K562 (cell line): ENCODE measurements at regions not wholly inside any gene's neighbourhood (a gene's known extent, or its start where the extent isn't known, plus 50 kb on each side); places are given as distances from the start of the nearest gene placed in this dataset.

Source experiments
- BMI1 ChIP-seq: fragments of 150-350 bp; IDR thresholded peaks from 2 replicates; pipeline ENCODE4 v1.6.1; 2014; ENCODE audit warnings: low read length
- DDX20 ChIP-seq: fragments of 450-650 bp; IDR thresholded peaks from 2 replicates; pipeline ENCODE4 v1.6.1; 2016; ENCODE audit warnings: missing genetic modification characterization, low read depth, mild to moderate bottlenecking, missing compliant biosample characterization, moderate library complexity
- DPF2 ChIP-seq: fragments of 450-650 bp; IDR thresholded peaks from 2 replicates; pipeline ENCODE4 v1.6.1; 2016
- SIN3B ChIP-seq: fragments of 450-650 bp; IDR thresholded peaks from 2 replicates; pipeline ENCODE4 v1.6.1; 2017; ENCODE audit warnings: low read depth, mild to moderate bottlenecking, moderate library complexity
- STAT5A ChIP-seq: IDR thresholded peaks from 2 replicates; pipeline ENCODE4 v1.6.1; 2012; ENCODE audit warnings: low read length, inconsistent platforms, borderline replicate concordance
- THAP7 ChIP-seq: fragments of 250-450 bp; sonication (Bioruptor Pico); IDR thresholded peaks from 2 replicates; pipeline ENCODE4 v1.5.0; 2021
- TRIM28 ChIP-seq: fragments of 450-650 bp; IDR thresholded peaks from 2 replicates; pipeline ENCODE4 v1.6.1; 2017
- TF ChIP-seq, protein P1 (sequence below): sonication (generic); formaldehyde crosslinking; IDR thresholded peaks from 2 replicates; pipeline ENCODE4 v1.8.0; 2023; ENCODE audit warnings: mild to moderate bottlenecking, missing genetic modification reagents
- TF ChIP-seq, protein P2 (sequence below): IDR thresholded peaks from 2 replicates; pipeline ENCODE4 v1.6.1; 2016; ENCODE audit warnings: missing genetic modification characterization, missing compliant biosample characterization

DNA sequence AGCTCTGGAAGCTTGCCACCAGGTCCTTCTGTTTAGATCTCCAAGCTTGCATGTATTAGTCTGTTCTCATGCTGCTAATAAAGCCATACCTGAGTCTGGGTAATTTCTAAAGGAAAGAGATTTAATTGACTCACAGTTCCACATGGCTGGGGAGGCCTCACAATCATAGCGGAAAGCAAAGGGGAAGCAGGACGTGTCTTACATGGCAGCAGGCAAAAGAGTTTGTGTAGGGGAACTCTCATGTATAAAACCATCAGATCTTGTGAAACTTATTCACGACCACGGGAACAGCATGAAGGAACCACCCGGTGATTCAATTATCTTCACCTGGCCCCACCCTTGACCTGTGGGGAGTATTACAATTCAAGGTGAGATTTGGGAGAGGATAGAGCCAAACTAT lies 147.0 kb upstream of the PROK2 start (continued):
- TF ChIP-seq, protein P1, sequence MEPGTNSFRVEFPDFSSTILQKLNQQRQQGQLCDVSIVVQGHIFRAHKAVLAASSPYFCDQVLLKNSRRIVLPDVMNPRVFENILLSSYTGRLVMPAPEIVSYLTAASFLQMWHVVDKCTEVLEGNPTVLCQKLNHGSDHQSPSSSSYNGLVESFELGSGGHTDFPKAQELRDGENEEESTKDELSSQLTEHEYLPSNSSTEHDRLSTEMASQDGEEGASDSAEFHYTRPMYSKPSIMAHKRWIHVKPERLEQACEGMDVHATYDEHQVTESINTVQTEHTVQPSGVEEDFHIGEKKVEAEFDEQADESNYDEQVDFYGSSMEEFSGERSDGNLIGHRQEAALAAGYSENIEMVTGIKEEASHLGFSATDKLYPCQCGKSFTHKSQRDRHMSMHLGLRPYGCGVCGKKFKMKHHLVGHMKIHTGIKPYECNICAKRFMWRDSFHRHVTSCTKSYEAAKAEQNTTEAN (CRISPR knock-in tag): no peak
- no peak for TF ChIP-seq DDX20 (tag)
- no peak for TF ChIP-seq SIN3B
- no peak for TF ChIP-seq TRIM28
- no peak for TF ChIP-seq THAP7
- TF ChIP-seq DPF2: no peak
- TF ChIP-seq STAT5A: no peak
- TF ChIP-seq, protein P2, sequence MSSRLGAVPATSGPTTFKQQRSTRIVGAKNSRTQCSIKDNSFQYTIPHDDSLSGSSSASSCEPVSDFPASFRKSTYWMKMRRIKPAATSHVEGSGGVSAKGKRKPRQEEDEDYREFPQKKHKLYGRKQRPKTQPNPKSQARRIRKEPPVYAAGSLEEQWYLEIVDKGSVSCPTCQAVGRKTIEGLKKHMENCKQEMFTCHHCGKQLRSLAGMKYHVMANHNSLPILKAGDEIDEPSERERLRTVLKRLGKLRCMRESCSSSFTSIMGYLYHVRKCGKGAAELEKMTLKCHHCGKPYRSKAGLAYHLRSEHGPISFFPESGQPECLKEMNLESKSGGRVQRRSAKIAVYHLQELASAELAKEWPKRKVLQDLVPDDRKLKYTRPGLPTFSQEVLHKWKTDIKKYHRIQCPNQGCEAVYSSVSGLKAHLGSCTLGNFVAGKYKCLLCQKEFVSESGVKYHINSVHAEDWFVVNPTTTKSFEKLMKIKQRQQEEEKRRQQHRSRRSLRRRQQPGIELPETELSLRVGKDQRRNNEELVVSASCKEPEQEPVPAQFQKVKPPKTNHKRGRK (tag): no peak
- no peak for TF ChIP-seq BMI1
- TF ChIP-seq, all 486 proteins: peak for 0
